K562 (cell line): ENCODE measurements at regions not wholly inside any gene's neighbourhood (a gene's known extent, or its start where the extent isn't known, plus 50 kb on each side); places are given as distances from the start of the nearest gene placed in this dataset.

Source experiments
- ATAC-seq: fragments of 200-7000 bp; cut with Tn5 transposase; 3 replicates; pipeline ENCODE4 v1.9.1; 2020; ENCODE audit warnings: moderate library complexity
- BruUV-seq: library from RNA; stranded (reverse); fragments of 400-500 nt; replicated peaks from 2 replicates; lab custom pipeline; 2021; lab: Mats Ljungman, UMichigan
- CTCF ChIA-PET: fragments of 300-600 bp; formaldehyde crosslinking; extraction: SDS; loops from one replicate; lab custom pipeline; 2021; ENCODE audit warnings: low intra/inter-chr PET ratio; lab: Yijun Ruan, JAX
- POLR2A ChIA-PET: fragments of 300-600, 350-650 bp; sonication (Branson Sonifier 250); formaldehyde crosslinking; extraction: SDS; loops from one replicate; lab custom pipeline; 2021; ENCODE audit warnings: antibody characterized with exemption, inconsistent platforms; lab: Yijun Ruan, JAX
- DNase-seq, 4 experiments: peaks; one replicate each; pipeline versions ENCODE4 v3.0.0 to v3.0.0-alpha.2; 2011 to 2018; ENCODE audit warnings: low spot score in 3 of 4, mixed read lengths in 3 of 4; ENCODE audit errors: extremely low read depth in 1 of 4
- FAIRE-seq: peaks from 2 replicates; lab custom pipeline; 2011; peaks lifted over from hg19 to GRCh38; lab: Jason Lieb, UNC
- H2AFZ ChIP-seq: 2 replicates; pipeline ENCODE4 v1.6.0; 2011; ENCODE audit warnings: low read depth, low read length, control low read depth, inconsistent platforms
- H3K27ac ChIP-seq: fragments of 200-600 bp; 3 replicates; pipeline ENCODE4 v1.8.0; 2011; ENCODE audit warnings: low read depth, mild to moderate bottlenecking, control low read depth, inconsistent platforms, low read length, moderate library complexity, mixed read lengths; ENCODE audit errors: extremely low read depth
- H3K27me3 ChIP-seq, 2 experiments: fragments of 300-600 bp in 1 of 2; 2 replicates in 1 of 2; 3 replicates in 1 of 2; pipeline versions ENCODE4 v1.6.0 to v1.8.0; 2011; ENCODE audit warnings: inconsistent platforms in 2 of 2, low read length in 2 of 2, mild to moderate bottlenecking in 1 of 2, mixed read lengths in 1 of 2, moderate library complexity in 1 of 2; ENCODE audit not compliant: control insufficient read depth in 2 of 2, insufficient read depth in 2 of 2
- H3K36me3 ChIP-seq: fragments of 300-600 bp; 3 replicates; pipeline ENCODE4 v1.8.0; 2011; ENCODE audit warnings: mild to moderate bottlenecking, low read length, inconsistent platforms; ENCODE audit not compliant: control insufficient read depth, insufficient read depth
- H3K4me1 ChIP-seq, 2 experiments: fragments of 200-600 bp in 1 of 2; replicated peaks in 1 of 2; 2 replicates in 1 of 2; 3 replicates in 1 of 2; pipeline versions ENCODE4 v1.5.1 to v1.8.0; 2011; ENCODE audit warnings: inconsistent platforms in 2 of 2, low read length in 2 of 2, mild to moderate bottlenecking in 1 of 2, mixed read lengths in 1 of 2, moderate library complexity in 1 of 2; ENCODE audit not compliant: control insufficient read depth in 2 of 2, insufficient read depth in 2 of 2
- H3K4me2 ChIP-seq: 2 replicates; pipeline ENCODE4 v1.6.1; 2011; ENCODE audit warnings: low read length, control low read depth, inconsistent platforms, mixed read lengths; ENCODE audit not compliant: insufficient read depth
- H3K4me3 ChIP-seq: fragments of 200-600 bp; sonication (generic), shearing (Covaris generic); 2 replicates; pipeline ENCODE4 v1.5.1; 2016; ENCODE audit warnings: control low read depth, inconsistent platforms
- H3K79me2 ChIP-seq: fragments of 200-600 bp; 3 replicates; pipeline ENCODE4 v1.8.0; 2011; ENCODE audit warnings: low read length, inconsistent platforms; ENCODE audit not compliant: control insufficient read depth, insufficient read depth
- H3K9ac ChIP-seq, 2 experiments: 2 replicates each; pipeline versions ENCODE4 v1.6.0 to v1.6.1; 2011; ENCODE audit warnings: low read depth in 2 of 2, low read length in 2 of 2, control low read depth in 1 of 2, inconsistent platforms in 1 of 2, mild to moderate bottlenecking in 1 of 2, mixed read lengths in 1 of 2; ENCODE audit not compliant: insufficient read depth in 1 of 2
- H3K9me1 ChIP-seq: one replicate; pipeline ENCODE4 v1.6.0; 2011; ENCODE audit warnings: inconsistent platforms, mild to moderate bottlenecking, low read length, moderate library complexity; ENCODE audit not compliant: control insufficient read depth, insufficient read depth
- H3K9me3 ChIP-seq: replicated peaks from 2 replicates; pipeline ENCODE4 v1.5.1; 2011; ENCODE audit warnings: low read depth, low read length, inconsistent platforms; ENCODE audit not compliant: control insufficient read depth, insufficient read depth
- H4K20me1 ChIP-seq: replicated peaks from 2 replicates; pipeline ENCODE4 v1.6.1; 2011; ENCODE audit warnings: low read length, inconsistent platforms, mixed read lengths; ENCODE audit not compliant: control insufficient read depth, insufficient read depth
- MTF1 ChIP-seq: fragments of 250-450 bp; sonication (Bioruptor Pico); IDR thresholded peaks from 2 replicates; pipeline ENCODE4 v1.9.0; 2021; ENCODE audit warnings: moderate library complexity, mild to moderate bottlenecking, inconsistent platforms, borderline replicate concordance
- NFRKB ChIP-seq: fragments of 450-650 bp; IDR thresholded peaks from 2 replicates; pipeline ENCODE4 v1.6.1; 2016; ENCODE audit warnings: low read depth
- ZBTB17 ChIP-seq: fragments of 450-650 bp; formaldehyde crosslinking; IDR thresholded peaks from 2 replicates; pipeline ENCODE4 v1.4.0; 2020; ENCODE audit warnings: mild to moderate bottlenecking
- ZNF175 ChIP-seq: fragments of 200-800 bp; sonication (Bioruptor generic); IDR thresholded peaks from 2 replicates; pipeline ENCODE4 v1.6.1; 2016; ENCODE audit warnings: low read depth, mild to moderate bottlenecking, missing genetic modification characterization, missing compliant biosample characterization
- ZNF263 ChIP-seq: sonication (generic); formaldehyde crosslinking; IDR thresholded peaks from 2 replicates; pipeline ENCODE4 v1.8.0; 2022; ENCODE audit warnings: mild to moderate bottlenecking, missing genetic modification reagents, borderline replicate concordance
- ZNF354B ChIP-seq: fragments of 250-450 bp; sonication (Bioruptor Pico); IDR thresholded peaks from 2 replicates; pipeline ENCODE4 v1.4.0; 2020
- ZNF436 ChIP-seq: fragments of 250-450, 450-650 bp; sonication (Bioruptor Pico); formaldehyde crosslinking; IDR thresholded peaks from 2 replicates; pipeline ENCODE4 v1.7.0; 2020; ENCODE audit warnings: mild to moderate bottlenecking
- ZSCAN32 ChIP-seq: fragments of 450-650 bp; formaldehyde crosslinking; IDR thresholded peaks from 2 replicates; pipeline ENCODE4 v1.4.0; 2020; ENCODE audit warnings: mild to moderate bottlenecking, moderate library complexity
- WGBS: fragments of 100-300 bp; shearing (Covaris generic); methylation state at CpG from one replicate; pipeline ENCODE4 v1.1.6; 2016; ENCODE audit warnings: low coverage, mixed read lengths; ENCODE audit not compliant: insufficient coverage; ENCODE audit errors: missing lambda C conversion rate; 5-methylcytosine and 5-hydroxymethylcytosine counted together
- in situ Hi-C: fragments of 300-500 bp; cut with MboI; formaldehyde crosslinking; loops from 4 replicates; pipeline ENCODE4 v1.15.0; 2018; ENCODE audit warnings: inconsistent platforms, mixed read lengths
- intact Hi-C: fragments of 100-400 bp; cut with micrococcal nuclease; formaldehyde crosslinking; loops from 2 replicates; pipeline ENCODE4 v1.14.2; 2022
- TF ChIP-seq, protein P1 (sequence below), 2 experiments: fragments of 450-650 bp; conservative IDR thresholded peaks; 2 replicates each; pipeline ENCODE4 v1.6.1; 2017; ENCODE audit warnings: mild to moderate bottlenecking in 2 of 2, moderate library complexity in 2 of 2

- in situ Hi-C loops, result no loop called here
Observed at GRCh38 chr9:107953556-107954125, 464.1 kb upstream of the KLF4 start.

GRCh38 chr9:107952773-107953172 is 463.2 kb upstream of the KLF4 start:
- no peak overlapping the region for H3K4me3 ChIP-seq
- no peaks in the 10 kb centered on the region for H3K9me1 ChIP-seq
- BruUV-seq, result no TSS peak
- H2AFZ ChIP-seq, result no peak overlapping the region
- no peaks in the 10 kb centered on the region for H4K20me1 ChIP-seq
- H3K9me3 ChIP-seq, result no peaks in the 10 kb centered on the region; the same call in 1 of the 2 replicates
- H3K4me2 ChIP-seq, result no peak overlapping the region
- FAIRE-seq, result no peak
- no peaks in the 10 kb centered on the region for H3K36me3 ChIP-seq
- ChIA-PET POLR2A (no interaction called here), CTCF (no interaction called here)
- intact Hi-C loops (no loop called here), in situ Hi-C loops (no loop called here)
- no peaks in the 10 kb centered on the region for H3K27me3 ChIP-seq
- ATAC-seq, result no peak
- TF ChIP-seq ZNF175 (CRISPR knock-in tag) (no peak), ZNF354B (CRISPR knock-in tag) (no peak), ZNF263 (CRISPR knock-in tag) (no peak), ZSCAN32 (no peak)
- TF ChIP-seq, protein P1, sequence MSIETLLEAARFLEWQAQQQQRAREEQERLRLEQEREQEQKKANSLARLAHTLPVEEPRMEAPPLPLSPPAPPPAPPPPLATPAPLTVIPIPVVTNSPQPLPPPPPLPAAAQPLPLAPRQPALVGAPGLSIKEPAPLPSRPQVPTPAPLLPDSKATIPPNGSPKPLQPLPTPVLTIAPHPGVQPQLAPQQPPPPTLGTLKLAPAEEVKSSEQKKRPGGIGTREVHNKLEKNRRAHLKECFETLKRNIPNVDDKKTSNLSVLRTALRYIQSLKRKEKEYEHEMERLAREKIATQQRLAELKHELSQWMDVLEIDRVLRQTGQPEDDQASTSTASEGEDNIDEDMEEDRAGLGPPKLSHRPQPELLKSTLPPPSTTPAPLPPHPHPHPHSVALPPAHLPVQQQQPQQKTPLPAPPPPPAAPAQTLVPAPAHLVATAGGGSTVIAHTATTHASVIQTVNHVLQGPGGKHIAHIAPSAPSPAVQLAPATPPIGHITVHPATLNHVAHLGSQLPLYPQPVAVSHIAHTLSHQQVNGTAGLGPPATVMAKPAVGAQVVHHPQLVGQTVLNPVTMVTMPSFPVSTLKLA (conservative IDR thresholded peaks at IDR 0.05), result no peak
- H3K27ac ChIP-seq, result no peak overlapping the region
- H3K4me1 ChIP-seq, result no peaks in the 10 kb centered on the region
- DNase-seq, result no peak
- 0% methylated on average over 1 of the region's 1 CpG for WGBS
- H3K9ac ChIP-seq, result no peak overlapping the region
- H3K79me2 ChIP-seq, result no peaks in the 10 kb centered on the region

More at GRCh38 chr9:107953556-107954125, 464.1 kb upstream of the KLF4 start:
- no peak overlapping the region for H2AFZ ChIP-seq
- BruUV-seq, result no TSS peak
- 0% methylated on average over 4 of the region's 4 CpGs for WGBS
- intact Hi-C loops, result no loop called here
- no peak overlapping the region for H3K27ac ChIP-seq
- no peak for FAIRE-seq
- TF ChIP-seq, protein P1 (conservative IDR thresholded peaks at IDR 0.05), result no peak
- no peak for TF ChIP-seq ZNF436 (CRISPR knock-in tag)
- TF ChIP-seq MTF1 (CRISPR knock-in tag), result no peak
- no peak for TF ChIP-seq ZBTB17 (CRISPR knock-in tag)
- no peak for TF ChIP-seq NFRKB
- TF ChIP-seq, all 486 proteins: peak for 0
- no peaks in the 10 kb centered on the region for H3K36me3 ChIP-seq
- H3K4me3 ChIP-seq, result no peak overlapping the region
- no peaks in the 10 kb centered on the region for H3K27me3 ChIP-seq
- H3K4me2 ChIP-seq, result no peak overlapping the region
- ChIA-PET POLR2A (no interaction called here), CTCF (no interaction called here)
- H3K79me2 ChIP-seq, result no peaks in the 10 kb centered on the region
- H3K9me3 ChIP-seq, result no peaks in the 10 kb centered on the region; the same call in 1 of the 2 replicates
- no peaks in the 10 kb centered on the region for H3K9me1 ChIP-seq
- no peak overlapping the region for H3K9ac ChIP-seq
- ATAC-seq, result no peak
- no peaks in the 10 kb centered on the region for H3K4me1 ChIP-seq
- no peak for DNase-seq
- no peaks in the 10 kb centered on the region for H4K20me1 ChIP-seq
